Panc1 (cell line): ENCODE measurements at regions not wholly inside any gene's neighbourhood (a gene's known extent, or its start where the extent isn't known, plus 50 kb on each side); places are given as distances from the start of the nearest gene placed in this dataset.

ENCODE experiments used
- POLR2AphosphoS5 ChIP-seq: IDR thresholded peaks from 2 replicates; pipeline ENCODE4 v1.6.1; 2012; ENCODE audit warnings: mild to moderate bottlenecking, low read depth, low read length, moderate library complexity
- SIN3A ChIP-seq: IDR thresholded peaks from 2 replicates; pipeline ENCODE4 v1.6.1; 2012; ENCODE audit warnings: low read depth, mild to moderate bottlenecking, low read length, moderate library complexity, borderline replicate concordance; ENCODE audit not compliant: insufficient read depth
- TCF7L2 ChIP-seq: IDR thresholded peaks from 2 replicates; pipeline ENCODE4 v1.6.1; 2011; ENCODE audit warnings: mild to moderate bottlenecking, low read depth, low read length, inconsistent platforms
- TF ChIP-seq, protein P1 (sequence below): fragments of 450-650 bp; IDR thresholded peaks from 2 replicates; pipeline ENCODE4 v1.5.1; 2017; ENCODE audit warnings: mild to moderate bottlenecking
- TF ChIP-seq, protein P2 (sequence below), 2 experiments: IDR thresholded peaks; 2 replicates each; pipeline ENCODE4 v1.6.1; 2011 to 2012; ENCODE audit warnings: low read depth in 2 of 2, control low read depth in 1 of 2, low read length in 1 of 2, mild to moderate bottlenecking in 1 of 2, moderate library complexity in 1 of 2; ENCODE audit not compliant: insufficient read depth in 1 of 2

DNA sequence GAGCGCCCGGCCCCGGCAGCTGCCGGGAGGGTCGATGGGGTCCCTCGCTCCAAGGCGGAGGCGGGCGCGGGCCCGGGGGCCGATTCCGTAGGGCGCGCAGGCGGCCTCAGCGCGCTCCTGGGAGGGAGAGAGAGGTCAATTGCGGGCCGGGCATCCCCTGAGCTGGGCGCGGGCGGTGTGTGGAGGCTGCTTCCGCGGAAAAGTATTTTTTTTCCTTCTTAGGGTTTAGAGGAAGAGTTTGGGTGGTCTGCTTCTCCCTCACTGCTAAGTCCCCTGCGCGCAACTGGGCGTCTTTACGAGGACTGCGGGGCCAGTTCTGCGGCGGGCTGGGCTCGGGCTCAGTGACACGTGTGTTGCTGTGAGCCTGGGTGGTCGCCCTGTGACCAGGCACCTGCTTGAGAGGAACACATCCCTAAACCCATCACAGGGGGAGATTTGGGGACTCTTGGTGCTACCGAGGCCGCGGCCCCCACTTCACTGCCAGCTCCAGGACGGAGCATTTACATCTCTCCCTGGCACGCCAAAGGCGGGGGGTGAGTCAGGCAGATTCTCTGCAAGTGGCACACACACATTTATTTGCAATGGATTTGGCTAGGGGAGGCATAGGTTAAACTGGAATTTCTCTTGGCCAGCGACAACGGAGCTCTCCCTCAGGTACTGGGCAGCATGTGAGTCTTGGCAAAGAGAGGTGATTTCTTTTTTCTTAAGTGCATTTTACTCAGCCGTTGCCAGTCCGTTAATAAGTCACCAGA is 151.2 kb upstream of the SLC4A4 start:
- TF ChIP-seq, protein P1, sequence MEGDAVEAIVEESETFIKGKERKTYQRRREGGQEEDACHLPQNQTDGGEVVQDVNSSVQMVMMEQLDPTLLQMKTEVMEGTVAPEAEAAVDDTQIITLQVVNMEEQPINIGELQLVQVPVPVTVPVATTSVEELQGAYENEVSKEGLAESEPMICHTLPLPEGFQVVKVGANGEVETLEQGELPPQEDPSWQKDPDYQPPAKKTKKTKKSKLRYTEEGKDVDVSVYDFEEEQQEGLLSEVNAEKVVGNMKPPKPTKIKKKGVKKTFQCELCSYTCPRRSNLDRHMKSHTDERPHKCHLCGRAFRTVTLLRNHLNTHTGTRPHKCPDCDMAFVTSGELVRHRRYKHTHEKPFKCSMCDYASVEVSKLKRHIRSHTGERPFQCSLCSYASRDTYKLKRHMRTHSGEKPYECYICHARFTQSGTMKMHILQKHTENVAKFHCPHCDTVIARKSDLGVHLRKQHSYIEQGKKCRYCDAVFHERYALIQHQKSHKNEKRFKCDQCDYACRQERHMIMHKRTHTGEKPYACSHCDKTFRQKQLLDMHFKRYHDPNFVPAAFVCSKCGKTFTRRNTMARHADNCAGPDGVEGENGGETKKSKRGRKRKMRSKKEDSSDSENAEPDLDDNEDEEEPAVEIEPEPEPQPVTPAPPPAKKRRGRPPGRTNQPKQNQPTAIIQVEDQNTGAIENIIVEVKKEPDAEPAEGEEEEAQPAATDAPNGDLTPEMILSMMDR: no peak
- TF ChIP-seq POLR2AphosphoS5 (no peak), TCF7L2 (no peak), SIN3A (no peak)
- TF ChIP-seq, protein P2, sequence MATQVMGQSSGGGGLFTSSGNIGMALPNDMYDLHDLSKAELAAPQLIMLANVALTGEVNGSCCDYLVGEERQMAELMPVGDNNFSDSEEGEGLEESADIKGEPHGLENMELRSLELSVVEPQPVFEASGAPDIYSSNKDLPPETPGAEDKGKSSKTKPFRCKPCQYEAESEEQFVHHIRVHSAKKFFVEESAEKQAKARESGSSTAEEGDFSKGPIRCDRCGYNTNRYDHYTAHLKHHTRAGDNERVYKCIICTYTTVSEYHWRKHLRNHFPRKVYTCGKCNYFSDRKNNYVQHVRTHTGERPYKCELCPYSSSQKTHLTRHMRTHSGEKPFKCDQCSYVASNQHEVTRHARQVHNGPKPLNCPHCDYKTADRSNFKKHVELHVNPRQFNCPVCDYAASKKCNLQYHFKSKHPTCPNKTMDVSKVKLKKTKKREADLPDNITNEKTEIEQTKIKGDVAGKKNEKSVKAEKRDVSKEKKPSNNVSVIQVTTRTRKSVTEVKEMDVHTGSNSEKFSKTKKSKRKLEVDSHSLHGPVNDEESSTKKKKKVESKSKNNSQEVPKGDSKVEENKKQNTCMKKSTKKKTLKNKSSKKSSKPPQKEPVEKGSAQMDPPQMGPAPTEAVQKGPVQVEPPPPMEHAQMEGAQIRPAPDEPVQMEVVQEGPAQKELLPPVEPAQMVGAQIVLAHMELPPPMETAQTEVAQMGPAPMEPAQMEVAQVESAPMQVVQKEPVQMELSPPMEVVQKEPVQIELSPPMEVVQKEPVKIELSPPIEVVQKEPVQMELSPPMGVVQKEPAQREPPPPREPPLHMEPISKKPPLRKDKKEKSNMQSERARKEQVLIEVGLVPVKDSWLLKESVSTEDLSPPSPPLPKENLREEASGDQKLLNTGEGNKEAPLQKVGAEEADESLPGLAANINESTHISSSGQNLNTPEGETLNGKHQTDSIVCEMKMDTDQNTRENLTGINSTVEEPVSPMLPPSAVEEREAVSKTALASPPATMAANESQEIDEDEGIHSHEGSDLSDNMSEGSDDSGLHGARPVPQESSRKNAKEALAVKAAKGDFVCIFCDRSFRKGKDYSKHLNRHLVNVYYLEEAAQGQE (IDR thresholded peaks at IDR 0.05; ENCODE audit: insufficient read depth in 1 of 2, low read depth in 2 of 2, low read length in 1 of 2): no peak
